Activated T-cell treated with anti-CD3 and anti-CD28 coated beads, Interleukin-2, amount 50 U/mL, for 72 hours (primary cell): ENCODE measurements at regions not wholly inside any gene's neighbourhood (a gene's known extent, or its start where the extent isn't known, plus 50 kb on each side); places are given as distances from the start of the nearest gene placed in this dataset.

Experiments
- ATAC-seq, 2 donors: fragments of 150-1000 bp; cut with Tn5 transposase; replicated peaks in 1 of 2; 2 replicates each; pipeline ENCODE4 v1.10.0; 2021; ENCODE audit warnings: moderate library complexity in 2 of 2, mild to moderate bottlenecking in 1 of 2
- DNase-seq, 2 donors: peaks; one replicate each; pipeline ENCODE4 v3.0.0; 2021 to 2022; ENCODE audit warnings: mixed read lengths in 1 of 2
- H3K27ac Mint-ChIP-seq: one replicate; pipeline ENCODE4 v1.8.0; 2022; ENCODE audit warnings: mild to moderate bottlenecking, moderate library complexity, mixed read lengths
- H3K27me3 Mint-ChIP-seq: one replicate; pipeline ENCODE4 v1.8.0; 2022; ENCODE audit warnings: low read depth, mixed read lengths
- H3K36me3 Mint-ChIP-seq, 2 donors: one replicate each; pipeline ENCODE4 v1.8.0; 2022; ENCODE audit warnings: mixed read lengths in 2 of 2, mild to moderate bottlenecking in 1 of 2; ENCODE audit not compliant: insufficient read depth in 2 of 2
- H3K4me1 Mint-ChIP-seq: one replicate; pipeline ENCODE4 v1.8.0; 2022; ENCODE audit warnings: low read depth, mixed read lengths
- H3K4me3 Mint-ChIP-seq, 2 donors: one replicate each; pipeline ENCODE4 v1.8.0; 2022; ENCODE audit warnings: mild to moderate bottlenecking in 2 of 2, mixed read lengths in 2 of 2, moderate library complexity in 2 of 2
- H3K9me3 Mint-ChIP-seq, 2 donors: one replicate each; pipeline ENCODE4 v1.8.0; 2022; ENCODE audit warnings: mixed read lengths in 2 of 2

GRCh38 chr2:39938035-39938835 lies 159.2 kb upstream of the THUMPD2 start:
- H3K27ac Mint-ChIP-seq, result peak overlapping the region; percentile 70
- H3K4me1 Mint-ChIP-seq, result peaks cover 54% of the 10 kb centered on the region

GRCh38 chr2:39937621-39938020 lies 158.6 kb upstream of the THUMPD2 start:
- H3K9me3 Mint-ChIP-seq, result peaks cover 7 to 13% of the 10 kb centered on the region in 2 donors
- ATAC-seq, result no peak
- peak overlapping the region; percentile 70 for H3K27ac Mint-ChIP-seq
- H3K4me1 Mint-ChIP-seq, result peaks cover 54% of the 10 kb centered on the region
- H3K27me3 Mint-ChIP-seq, result no peaks in the 10 kb centered on the region
- DNase-seq, result no peak
- peak overlapping the region; percentile 63 to 73 for H3K4me3 Mint-ChIP-seq
- H3K36me3 Mint-ChIP-seq, result peaks cover 10 to 26% of the 10 kb centered on the region in 2 donors

More at GRCh38 chr2:39938035-39938835, 159.2 kb upstream of the THUMPD2 start:
- Mint-ChIP-seq H3K36me3 (peaks cover 10 to 26% of the 10 kb centered on the region in 2 donors), H3K4me3 (peak overlapping the region; percentile 63 to 73), H3K27me3 (no peaks in the 10 kb centered on the region), H3K9me3 (peaks cover 7 to 13% of the 10 kb centered on the region in 2 donors)
- no peak for DNase-seq
- ATAC-seq, result peak; percentile 66 to 76

- ATAC-seq, result peak; percentile 42 to 57
Measured at GRCh38 chr2:39934851-39935250, 155.8 kb upstream of the THUMPD2 start.

GRCh38 chr2:39933196-39933595 lies 154.1 kb upstream of the THUMPD2 start:
- no peak for ATAC-seq
- H3K27ac Mint-ChIP-seq, result no peak overlapping the region
- H3K4me1 Mint-ChIP-seq, result peaks cover 60% of the 10 kb centered on the region
- H3K36me3 Mint-ChIP-seq, result peaks cover 5 to 26% of the 10 kb centered on the region in 2 donors
- DNase-seq, result no peak
- H3K27me3 Mint-ChIP-seq, result no peaks in the 10 kb centered on the region
- no peak overlapping the region for H3K4me3 Mint-ChIP-seq
- H3K9me3 Mint-ChIP-seq, result peaks cover 0 to 3% of the 10 kb centered on the region in 2 donors

More at GRCh38 chr2:39934851-39935250, 155.8 kb upstream of the THUMPD2 start:
- H3K4me3 Mint-ChIP-seq, result peak overlapping the region; percentile 21 to 77
- peaks cover 0 to 3% of the 10 kb centered on the region in 2 donors for H3K9me3 Mint-ChIP-seq
- peak overlapping the region; percentile 75 for H3K27ac Mint-ChIP-seq
- DNase-seq, result no peak
- H3K36me3 Mint-ChIP-seq, result peaks cover 5 to 17% of the 10 kb centered on the region in 2 donors
- no peaks in the 10 kb centered on the region for H3K27me3 Mint-ChIP-seq
- H3K4me1 Mint-ChIP-seq, result peaks cover 63% of the 10 kb centered on the region

- peaks cover 0 to 3% of the 10 kb centered on the region in 2 donors for H3K9me3 Mint-ChIP-seq
- DNase-seq, result no peak
- H3K27ac Mint-ChIP-seq, result peak overlapping the region; percentile 19
- H3K4me1 Mint-ChIP-seq, result peaks cover 50% of the 10 kb centered on the region
- H3K4me3 Mint-ChIP-seq, result no peak overlapping the region
- no peaks in the 10 kb centered on the region for H3K27me3 Mint-ChIP-seq
- H3K36me3 Mint-ChIP-seq, result peaks cover 5 to 28% of the 10 kb centered on the region in 2 donors
- ATAC-seq, result no peak
Measured at GRCh38 chr2:39932198-39932597, 153.1 kb upstream of the THUMPD2 start.

GRCh38 chr2:39930175-39930917 lies 151.3 kb upstream of the THUMPD2 start:
- no peak for DNase-seq
- Mint-ChIP-seq H3K4me3 (peak overlapping the region; percentile 2 to 40), H3K36me3 (peaks cover 5 to 26% of the 10 kb centered on the region in 2 donors), H3K27me3 (no peaks in the 10 kb centered on the region), H3K4me1 (peaks cover 42% of the 10 kb centered on the region), H3K27ac (peak overlapping the region; percentile 49), H3K9me3 (no peaks in the 10 kb centered on the region)
- ATAC-seq, result peak; percentile 45 to 52

GRCh38 chr2:39929531-39929930 lies 150.5 kb upstream of the THUMPD2 start:
- no peak overlapping the region for H3K27ac Mint-ChIP-seq
- ATAC-seq, result no peak
- peaks cover 3 to 27% of the 10 kb centered on the region in 2 donors for H3K36me3 Mint-ChIP-seq
- DNase-seq, result no peak
- peaks cover 42% of the 10 kb centered on the region for H3K4me1 Mint-ChIP-seq
- H3K4me3 Mint-ChIP-seq, result no peak overlapping the region
- no peaks in the 10 kb centered on the region for H3K27me3 Mint-ChIP-seq
- no peaks in the 10 kb centered on the region for H3K9me3 Mint-ChIP-seq

GRCh38 chr2:39925312-39925711 lies 146.3 kb upstream of the THUMPD2 start:
- Mint-ChIP-seq H3K27me3 (no peaks in the 10 kb centered on the region), H3K4me3 (no peak overlapping the region), H3K9me3 (no peaks in the 10 kb centered on the region), H3K36me3 (peaks cover 0 to 18% of the 10 kb centered on the region in 2 donors), H3K27ac (no peak overlapping the region), H3K4me1 (peaks cover 45% of the 10 kb centered on the region)
- ATAC-seq (no peak), DNase-seq (no peak)

- peaks cover 2 to 14% of the 10 kb centered on the region in 2 donors for H3K36me3 Mint-ChIP-seq
- H3K4me3 Mint-ChIP-seq, result peak overlapping the region in 1 of 2 donors; percentile 11
- no peak for ATAC-seq
Measured at GRCh38 chr2:39923455-39923854, 144.4 kb upstream of the THUMPD2 start.

GRCh38 chr2:39922679-39923405 lies 143.8 kb upstream of the THUMPD2 start:
- Mint-ChIP-seq H3K9me3 (peaks cover 0 to 2% of the 10 kb centered on the region in 2 donors), H3K4me1 (peaks cover 56% of the 10 kb centered on the region)

More at GRCh38 chr2:39923455-39923854, 144.4 kb upstream of the THUMPD2 start:
- Mint-ChIP-seq H3K27me3 (no peaks in the 10 kb centered on the region), H3K27ac (no peak overlapping the region), H3K9me3 (peaks cover 0 to 2% of the 10 kb centered on the region in 2 donors), H3K4me1 (peaks cover 50% of the 10 kb centered on the region)
- no peak for DNase-seq

GRCh38 chr2:39920307-39920801 lies 141.3 kb upstream of the THUMPD2 start:
- peaks cover 2 to 8% of the 10 kb centered on the region in 2 donors for H3K36me3 Mint-ChIP-seq
- peaks cover 56% of the 10 kb centered on the region for H3K4me1 Mint-ChIP-seq
- H3K27me3 Mint-ChIP-seq, result no peaks in the 10 kb centered on the region
- H3K9me3 Mint-ChIP-seq, result peaks cover 0 to 2% of the 10 kb centered on the region in 2 donors
- H3K27ac Mint-ChIP-seq, result no peak overlapping the region
- peak overlapping the region; percentile 18 to 81 for H3K4me3 Mint-ChIP-seq
- ATAC-seq (peak; percentile 33 to 44), DNase-seq (peak in 1 of 2 donors; percentile 43)

More at GRCh38 chr2:39922679-39923405, 143.8 kb upstream of the THUMPD2 start:
- no peak for ATAC-seq
- Mint-ChIP-seq H3K27me3 (no peaks in the 10 kb centered on the region), H3K27ac (no peak overlapping the region), H3K4me3 (no peak overlapping the region), H3K36me3 (peaks cover 2 to 13% of the 10 kb centered on the region in 2 donors)
- no peak for DNase-seq

GRCh38 chr2:39919511-39920306 lies 140.7 kb upstream of the THUMPD2 start:
- peaks cover 0 to 2% of the 10 kb centered on the region in 2 donors for H3K9me3 Mint-ChIP-seq
- H3K4me1 Mint-ChIP-seq, result peaks cover 63% of the 10 kb centered on the region
- H3K27ac Mint-ChIP-seq, result peak overlapping the region; percentile 9
- ATAC-seq, result peak; percentile 91 to 92
- H3K4me3 Mint-ChIP-seq, result peak overlapping the region; percentile 18 to 81
- no peaks in the 10 kb centered on the region for H3K27me3 Mint-ChIP-seq
- peak; percentile 23 to 51 for DNase-seq
- peaks cover 2 to 5% of the 10 kb centered on the region in 2 donors for H3K36me3 Mint-ChIP-seq
